IMR-90 (cell line): ENCODE measurements at regions not wholly inside any gene's neighbourhood (a gene's known extent, or its start where the extent isn't known, plus 50 kb on each side); places are given as distances from the start of the nearest gene placed in this dataset.

Experiments used
- ATAC-seq: fragments of 200-7000 bp; cut with Tn5 transposase; 2 replicates; pipeline ENCODE4 v1.9.1; 2020; ENCODE audit warnings: low read depth, mild to moderate bottlenecking, moderate library complexity
- BruUV-seq: library from RNA; stranded (reverse); fragments of 400-500 nt; replicated peaks from 2 replicates; lab custom pipeline; 2021; lab: Mats Ljungman, UMichigan
- CTCF ChIA-PET: fragments of 300-600 bp; formaldehyde crosslinking; extraction: SDS; loops from one replicate; lab custom pipeline; 2021; ENCODE audit warnings: antibody characterized with exemption; lab: Yijun Ruan, JAX
- POLR2A ChIA-PET: fragments of 300-600 bp; sonication (Branson Sonifier 250); formaldehyde crosslinking; loops from one replicate; lab custom pipeline; 2022; ENCODE audit warnings: antibody characterized with exemption; ENCODE audit not compliant: unreplicated experiment; lab: Charles Lee
- DNase-seq: peaks from one replicate; pipeline ENCODE4 v3.0.0; 2013
- H2AFZ ChIP-seq: replicated peaks from 2 replicates; pipeline ENCODE3; 2013; ENCODE audit warnings: low read length, mild to moderate bottlenecking; ENCODE audit not compliant: poor library complexity
- H2AK5ac ChIP-seq: 2 replicates; pipeline ENCODE4 v1.6.1; 2013; ENCODE audit warnings: low read depth, low read length, inconsistent platforms
- H2AK9ac ChIP-seq: replicated peaks from 2 replicates; pipeline ENCODE3; 2013; ENCODE audit warnings: mild to moderate bottlenecking, low read depth, low read length, moderate library complexity; ENCODE audit not compliant: poor library complexity
- H2BK120ac ChIP-seq: 2 replicates; pipeline ENCODE4 v1.6.1; 2013; ENCODE audit warnings: low read depth, low read length, inconsistent platforms
- H2BK15ac ChIP-seq: 3 replicates; pipeline ENCODE4 v1.6.1; 2013; ENCODE audit warnings: low read depth, low read length, inconsistent platforms
- H2BK20ac ChIP-seq: 2 replicates; pipeline ENCODE4 v1.6.1; 2013; ENCODE audit warnings: low read depth, mild to moderate bottlenecking, inconsistent platforms, low read length, moderate library complexity
- H2BK5ac ChIP-seq: 2 replicates; pipeline ENCODE4 v1.6.1; 2013; ENCODE audit warnings: mild to moderate bottlenecking, low read depth, low read length, inconsistent platforms; ENCODE audit not compliant: poor library complexity, severe bottlenecking
- H3K14ac ChIP-seq: replicated peaks from 2 replicates; pipeline ENCODE4 v1.6.1; 2013; ENCODE audit warnings: low read depth, low read length, inconsistent platforms
- H3K18ac ChIP-seq: 2 replicates; pipeline ENCODE4 v1.6.1; 2013; ENCODE audit warnings: low read depth, low read length, control low read depth
- H3K23ac ChIP-seq: 2 replicates; pipeline ENCODE4 v1.6.1; 2013; ENCODE audit warnings: low read depth, low read length, inconsistent platforms
- H3K27ac ChIP-seq: 2 replicates; pipeline ENCODE4 v1.5.1; 2013; ENCODE audit warnings: mild to moderate bottlenecking, control low read depth, low read length; ENCODE audit not compliant: insufficient read depth
- H3K27me3 ChIP-seq: 2 replicates; pipeline ENCODE4 v1.6.1; 2013; ENCODE audit warnings: low read length; ENCODE audit not compliant: control insufficient read depth, insufficient read depth
- H3K36me3 ChIP-seq: 2 replicates; pipeline ENCODE4 v1.6.1; 2013; ENCODE audit warnings: low read length, mixed read lengths; ENCODE audit not compliant: control insufficient read depth, insufficient read depth
- H3K4ac ChIP-seq: 2 replicates; pipeline ENCODE4 v1.6.1; 2013; ENCODE audit warnings: low read depth, low read length, inconsistent platforms
- H3K4me1 ChIP-seq: 2 replicates; pipeline ENCODE4 v1.6.1; 2013; ENCODE audit warnings: low read length, mixed read lengths; ENCODE audit not compliant: control insufficient read depth, insufficient read depth
- H3K4me2 ChIP-seq: 2 replicates; pipeline ENCODE4 v1.6.1; 2013; ENCODE audit warnings: low read depth, mild to moderate bottlenecking, control low read depth, low read length, moderate library complexity
- H3K4me3 ChIP-seq: 2 replicates; pipeline ENCODE4 v1.5.1; 2013; ENCODE audit warnings: low read depth, mild to moderate bottlenecking, control low read depth, low read length, moderate library complexity; ENCODE audit not compliant: insufficient read depth
- H3K56ac ChIP-seq: 2 replicates; pipeline ENCODE4 v1.6.1; 2013; ENCODE audit warnings: low read length, inconsistent platforms; ENCODE audit not compliant: insufficient read depth; ENCODE audit errors: extremely low read depth
- H3K79me1 ChIP-seq, 2 experiments: 2 replicates each; pipeline ENCODE4 v1.6.1; 2013; ENCODE audit warnings: low read length in 2 of 2, inconsistent platforms in 1 of 2, low read depth in 1 of 2
- H3K9ac ChIP-seq: 2 replicates; pipeline ENCODE4 v1.6.1; 2013; ENCODE audit warnings: low read depth, low read length, control low read depth
- H3K9me1 ChIP-seq: 2 replicates; pipeline ENCODE4 v1.6.1; 2013; ENCODE audit warnings: low read length, inconsistent platforms; ENCODE audit not compliant: insufficient read depth
- H3K9me3 ChIP-seq: 2 replicates; pipeline ENCODE4 v1.6.1; 2013; ENCODE audit warnings: low read length; ENCODE audit not compliant: control insufficient read depth, insufficient read depth
- H4K20me1 ChIP-seq: 2 replicates; pipeline ENCODE4 v1.6.1; 2013; ENCODE audit warnings: low read length, inconsistent platforms; ENCODE audit not compliant: insufficient read depth
- H4K5ac ChIP-seq: 2 replicates; pipeline ENCODE4 v1.6.1; 2013; ENCODE audit warnings: mild to moderate bottlenecking, low read depth, low read length, control low read depth
- H4K8ac ChIP-seq, 2 experiments: 2 replicates each; pipeline ENCODE4 v1.6.1; 2013; ENCODE audit warnings: low read depth in 2 of 2, low read length in 2 of 2, control low read depth in 1 of 2, inconsistent platforms in 1 of 2
- H4K91ac ChIP-seq: 2 replicates; pipeline ENCODE4 v1.6.1; 2013; ENCODE audit warnings: low read depth, low read length, inconsistent platforms; ENCODE audit not compliant: insufficient read depth
- BHLHE40 ChIP-seq: fragments of 150-350 bp; IDR thresholded peaks from 2 replicates; pipeline ENCODE4 v1.6.1; 2016; ENCODE audit warnings: mild to moderate bottlenecking, low read depth, low read length
- CEBPB ChIP-seq: IDR thresholded peaks from 2 replicates; pipeline ENCODE4 v1.6.1; 2012; ENCODE audit warnings: low read depth, low read length, improper control_type of control experiment
- CHD1 ChIP-seq: IDR thresholded peaks from 2 replicates; pipeline ENCODE4 v1.6.1; 2012; ENCODE audit warnings: low read depth, low read length, improper control_type of control experiment
- FOS ChIP-seq: fragments of 150-350 bp; IDR thresholded peaks from 2 replicates; pipeline ENCODE4 v1.6.1; 2016; ENCODE audit warnings: low read depth, low read length
- MAFK ChIP-seq: IDR thresholded peaks from 2 replicates; pipeline ENCODE4 v1.6.1; 2012; ENCODE audit warnings: low read depth, low read length, improper control_type of control experiment
- MAZ ChIP-seq: IDR thresholded peaks from 2 replicates; pipeline ENCODE4 v1.6.1; 2012; ENCODE audit warnings: low read depth, mild to moderate bottlenecking, low read length, improper control_type of control experiment, moderate library complexity, borderline replicate concordance
- MXI1 ChIP-seq: IDR thresholded peaks from 2 replicates; pipeline ENCODE4 v1.6.1; 2012; ENCODE audit warnings: low read depth, mild to moderate bottlenecking, low read length, moderate library complexity, borderline replicate concordance
- NFE2L2 ChIP-seq: fragments of 150-350 bp; IDR thresholded peaks from 2 replicates; pipeline ENCODE4 v1.6.1; 2016; ENCODE audit warnings: low read depth, mild to moderate bottlenecking, low read length
- RAD21 ChIP-seq: IDR thresholded peaks from 2 replicates; pipeline ENCODE4 v1.6.1; 2012; ENCODE audit warnings: low read length, improper control_type of control experiment
- RCOR1 ChIP-seq: IDR thresholded peaks from 2 replicates; pipeline ENCODE4 v1.6.1; 2012; ENCODE audit warnings: mild to moderate bottlenecking, low read length, improper control_type of control experiment; ENCODE audit not compliant: insufficient replicate concordance
- RFX5 ChIP-seq: IDR thresholded peaks from 2 replicates; pipeline ENCODE4 v1.8.0; 2012; ENCODE audit warnings: low read depth, mild to moderate bottlenecking, low read length, moderate library complexity
- SMC3 ChIP-seq: fragments of 150-350 bp; IDR thresholded peaks from 2 replicates; pipeline ENCODE4 v1.6.1; 2016; ENCODE audit warnings: low read depth, mild to moderate bottlenecking, antibody characterized with exemption, low read length, moderate library complexity
- USF2 ChIP-seq: fragments of 150-350 bp; IDR thresholded peaks from 2 replicates; pipeline ENCODE4 v1.6.1; 2017; ENCODE audit warnings: mild to moderate bottlenecking, antibody characterized with exemption, low read length, low read depth
- WGBS, 2 experiments: methylation state at CpG; one replicate each; pipeline versions ENCODE4 v1.1.5 to v1.1.7; 2013; ENCODE audit warnings: missing lambda C conversion rate in 2 of 2; ENCODE audit not compliant: insufficient read length in 1 of 2; ENCODE audit errors: extremely low coverage in 2 of 2; 5-methylcytosine and 5-hydroxymethylcytosine counted together
- dilution Hi-C: fragments of 300-500 bp; cut with HindIII; formaldehyde crosslinking; loops from one replicate; pipeline ENCODE4 v1.14.3; 2018; ENCODE audit warnings: low sequenced_read_pairs; ENCODE audit not compliant: unreplicated experiment
- in situ Hi-C: fragments of 300-500 bp; cut with MboI; formaldehyde crosslinking; loops from 3 replicates; pipeline ENCODE4 v1.14.3; 2019; ENCODE audit warnings: low sequenced_read_pairs, inconsistent platforms, mixed read lengths
- intact Hi-C: fragments of 100-400 bp; cut with micrococcal nuclease; formaldehyde crosslinking; loops from 2 replicates; pipeline ENCODE4 v1.10.0; 2022
- TF ChIP-seq, protein P1 (sequence below): conservative IDR thresholded peaks from 2 replicates; pipeline ENCODE4 v1.5.1; 2012; ENCODE audit warnings: mild to moderate bottlenecking, low read depth, low read length, improper control_type of control experiment

DNA sequence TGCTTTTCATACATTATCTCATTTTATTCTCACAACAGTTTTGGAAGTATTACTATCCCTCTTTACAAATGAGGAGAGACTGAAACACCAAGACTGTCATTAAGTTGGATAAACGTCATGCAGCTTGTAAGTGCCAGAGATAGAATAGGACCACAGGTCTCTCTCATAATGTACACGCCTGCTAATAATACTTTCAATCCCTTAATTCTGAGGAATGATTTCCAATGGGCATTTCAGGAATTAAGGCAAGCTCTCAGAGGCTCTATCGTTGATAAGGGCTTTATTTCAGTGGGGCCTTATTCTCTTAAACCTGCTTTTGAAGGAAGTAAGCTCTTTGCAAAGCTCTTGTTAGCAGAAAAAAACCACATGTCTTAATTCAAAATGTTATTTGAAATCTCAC, 229.1 kb downstream of the NFKBIZ start:
- ChIA-PET POLR2A (no interaction called here), CTCF (no interaction called here)
- intact Hi-C loops = no loop called here
- no peaks in the 10 kb centered on the region for H4K20me1 ChIP-seq
- no peak overlapping the region for H3K23ac ChIP-seq
- H4K5ac ChIP-seq = no peak overlapping the region
- DNase-seq (no peak), ATAC-seq (no peak)
- no peak overlapping the region for H3K27ac ChIP-seq
- H3K4me2 ChIP-seq = no peak overlapping the region
- TF ChIP-seq FOS (no peak), NFE2L2 (no peak), BHLHE40 (no peak), CHD1 (no peak), MAZ (no peak), RCOR1 (no peak), RFX5 (no peak), MAFK (no peak), SMC3 (no peak), MXI1 (no peak), RAD21 (no peak), CEBPB (no peak), USF2 (no peak)
- TF ChIP-seq, protein P1, sequence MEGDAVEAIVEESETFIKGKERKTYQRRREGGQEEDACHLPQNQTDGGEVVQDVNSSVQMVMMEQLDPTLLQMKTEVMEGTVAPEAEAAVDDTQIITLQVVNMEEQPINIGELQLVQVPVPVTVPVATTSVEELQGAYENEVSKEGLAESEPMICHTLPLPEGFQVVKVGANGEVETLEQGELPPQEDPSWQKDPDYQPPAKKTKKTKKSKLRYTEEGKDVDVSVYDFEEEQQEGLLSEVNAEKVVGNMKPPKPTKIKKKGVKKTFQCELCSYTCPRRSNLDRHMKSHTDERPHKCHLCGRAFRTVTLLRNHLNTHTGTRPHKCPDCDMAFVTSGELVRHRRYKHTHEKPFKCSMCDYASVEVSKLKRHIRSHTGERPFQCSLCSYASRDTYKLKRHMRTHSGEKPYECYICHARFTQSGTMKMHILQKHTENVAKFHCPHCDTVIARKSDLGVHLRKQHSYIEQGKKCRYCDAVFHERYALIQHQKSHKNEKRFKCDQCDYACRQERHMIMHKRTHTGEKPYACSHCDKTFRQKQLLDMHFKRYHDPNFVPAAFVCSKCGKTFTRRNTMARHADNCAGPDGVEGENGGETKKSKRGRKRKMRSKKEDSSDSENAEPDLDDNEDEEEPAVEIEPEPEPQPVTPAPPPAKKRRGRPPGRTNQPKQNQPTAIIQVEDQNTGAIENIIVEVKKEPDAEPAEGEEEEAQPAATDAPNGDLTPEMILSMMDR = no peak
- H2BK15ac ChIP-seq = no peak overlapping the region
- dilution Hi-C loops = no loop called here
- no peak overlapping the region for H2AK5ac ChIP-seq
- peaks cover 4% of the 10 kb centered on the region for H3K9me3 ChIP-seq
- no peaks in the 10 kb centered on the region for H3K79me1 ChIP-seq
- H3K56ac ChIP-seq = no peak overlapping the region
- no TSS peak for BruUV-seq
- WGBS, 2 experiments = no CpG with 5 or more reads among the region's 3 CpGs
- in situ Hi-C loops = no loop called here
- H3K9me1 ChIP-seq = no peaks in the 10 kb centered on the region
- H3K4me1 ChIP-seq = peaks cover under 1% of the 10 kb centered on the region; the same call in 1 of the 2 replicates
- H3K27me3 ChIP-seq = no peaks in the 10 kb centered on the region
- H3K36me3 ChIP-seq = no peaks in the 10 kb centered on the region
- no peak overlapping the region for H3K4me3 ChIP-seq
- H4K8ac ChIP-seq = no peak overlapping the region
- no peak overlapping the region for H3K18ac ChIP-seq
- H2AFZ ChIP-seq = no peak overlapping the region
- no peak overlapping the region for H4K91ac ChIP-seq
- H2BK120ac ChIP-seq = no peak overlapping the region
- H2AK9ac ChIP-seq = no peak overlapping the region
- no peak overlapping the region for H3K14ac ChIP-seq
- H2BK20ac ChIP-seq = no peak overlapping the region
- H2BK5ac ChIP-seq = no peak overlapping the region
- no peak overlapping the region for H3K4ac ChIP-seq
- H3K9ac ChIP-seq = no peak overlapping the region
